ENCODE measurements at regions not wholly inside any gene's neighbourhood (a gene's known extent, or its start where the extent isn't known, plus 50 kb on each side); places are given as distances from the start of the nearest gene placed in this dataset.

DNA sequence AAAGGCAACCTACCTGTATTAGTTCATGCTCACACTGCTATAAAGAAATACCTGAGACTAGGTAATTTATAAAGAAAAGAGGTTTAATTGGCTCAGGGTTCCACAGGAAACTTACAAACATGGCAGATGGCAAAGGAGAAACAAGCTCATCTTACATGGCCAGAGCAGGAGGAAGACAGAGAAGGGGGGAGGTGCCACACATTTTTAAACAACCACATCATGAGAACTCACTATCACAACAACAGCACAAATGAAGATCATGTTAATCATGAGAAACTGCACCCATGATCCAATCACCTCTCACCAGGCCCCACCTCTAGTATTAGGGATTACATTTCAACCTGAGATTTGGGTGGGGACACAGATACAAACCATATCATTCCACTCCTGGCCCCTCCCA is 90.6 kb upstream of the KCTD3 start:
- DNase-seq (ENCODE audit: low read depth) = peak; percentile 16
- FAIRE-seq = no peak
- Histone ChIP-seq H3K4me3 (ENCODE audit: low read depth, low read length) (no peak overlapping the region), H3K36me3 (ENCODE audit: control insufficient read depth, insufficient read depth, low read length) (no peaks in the 10 kb centered on the region), H3K27me3 (ENCODE audit: control insufficient read depth, insufficient read depth, low read length) (no peaks in the 10 kb centered on the region)
- TF ChIP-seq, protein P1, sequence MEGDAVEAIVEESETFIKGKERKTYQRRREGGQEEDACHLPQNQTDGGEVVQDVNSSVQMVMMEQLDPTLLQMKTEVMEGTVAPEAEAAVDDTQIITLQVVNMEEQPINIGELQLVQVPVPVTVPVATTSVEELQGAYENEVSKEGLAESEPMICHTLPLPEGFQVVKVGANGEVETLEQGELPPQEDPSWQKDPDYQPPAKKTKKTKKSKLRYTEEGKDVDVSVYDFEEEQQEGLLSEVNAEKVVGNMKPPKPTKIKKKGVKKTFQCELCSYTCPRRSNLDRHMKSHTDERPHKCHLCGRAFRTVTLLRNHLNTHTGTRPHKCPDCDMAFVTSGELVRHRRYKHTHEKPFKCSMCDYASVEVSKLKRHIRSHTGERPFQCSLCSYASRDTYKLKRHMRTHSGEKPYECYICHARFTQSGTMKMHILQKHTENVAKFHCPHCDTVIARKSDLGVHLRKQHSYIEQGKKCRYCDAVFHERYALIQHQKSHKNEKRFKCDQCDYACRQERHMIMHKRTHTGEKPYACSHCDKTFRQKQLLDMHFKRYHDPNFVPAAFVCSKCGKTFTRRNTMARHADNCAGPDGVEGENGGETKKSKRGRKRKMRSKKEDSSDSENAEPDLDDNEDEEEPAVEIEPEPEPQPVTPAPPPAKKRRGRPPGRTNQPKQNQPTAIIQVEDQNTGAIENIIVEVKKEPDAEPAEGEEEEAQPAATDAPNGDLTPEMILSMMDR (IDR thresholded peaks at IDR 0.05; ENCODE audit: insufficient read depth, low read length, severe bottlenecking) = no peak

DNA sequence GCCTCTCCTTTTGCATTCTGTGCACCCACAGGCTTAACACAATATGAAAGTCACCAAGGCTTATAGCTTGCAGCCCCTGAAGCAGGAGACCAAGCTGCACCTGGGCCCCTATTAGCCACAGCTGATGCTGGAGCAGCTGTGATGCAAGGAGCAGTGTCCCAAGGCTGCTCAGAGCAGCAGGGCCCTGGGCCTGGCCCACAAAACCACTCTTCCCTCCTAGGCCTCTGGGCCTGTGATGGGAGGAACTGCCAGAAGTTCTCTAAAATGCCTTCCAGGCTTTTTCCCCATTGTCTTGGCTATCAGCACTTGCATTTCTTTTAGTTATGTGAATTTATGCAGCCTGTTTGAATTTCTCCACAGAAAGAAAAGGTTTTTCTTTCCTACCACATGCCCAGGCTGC is 89.5 kb upstream of the KCTD3 start:
- TF ChIP-seq, protein P1 (IDR thresholded peaks at IDR 0.05; ENCODE audit: insufficient read depth, low read length, severe bottlenecking) = no peak
- DNase-seq (ENCODE audit: low read depth) (no peak), FAIRE-seq (no peak)
- H3K4me3 ChIP-seq (ENCODE audit: low read depth, low read length) = no peak overlapping the region
- H3K36me3 ChIP-seq (ENCODE audit: control insufficient read depth, insufficient read depth, low read length) = no peaks in the 10 kb centered on the region
- no peaks in the 10 kb centered on the region for H3K27me3 ChIP-seq (ENCODE audit: control insufficient read depth, insufficient read depth, low read length)

DNA sequence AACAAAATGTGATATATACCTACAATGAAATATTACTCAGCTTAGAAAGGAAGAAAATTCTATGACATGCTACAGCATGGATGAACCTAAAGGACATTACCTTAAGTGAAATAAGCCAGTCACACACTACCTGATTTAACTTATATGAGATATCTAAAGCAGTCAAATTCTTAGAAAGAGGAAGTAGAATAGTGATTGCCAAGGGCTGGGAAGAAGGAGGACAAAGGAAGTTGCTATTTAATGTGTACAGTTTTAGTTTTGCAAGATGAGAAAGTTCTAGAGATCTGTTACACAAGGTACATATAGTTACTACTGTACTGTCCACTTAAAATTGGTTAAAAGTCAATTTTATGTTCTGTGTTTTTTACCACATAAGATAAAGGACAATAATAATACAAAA is 87.5 kb upstream of the KCTD3 start:
- no peak for FAIRE-seq
- Histone ChIP-seq H3K36me3 (ENCODE audit: control insufficient read depth, insufficient read depth, low read length) (no peaks in the 10 kb centered on the region), H3K4me3 (ENCODE audit: low read depth, low read length) (no peak overlapping the region), H3K27me3 (ENCODE audit: control insufficient read depth, insufficient read depth, low read length) (no peaks in the 10 kb centered on the region)
- no peak for DNase-seq (ENCODE audit: low read depth)
- TF ChIP-seq, protein P1 (IDR thresholded peaks at IDR 0.05; ENCODE audit: insufficient read depth, low read length, severe bottlenecking) = no peak

DNA sequence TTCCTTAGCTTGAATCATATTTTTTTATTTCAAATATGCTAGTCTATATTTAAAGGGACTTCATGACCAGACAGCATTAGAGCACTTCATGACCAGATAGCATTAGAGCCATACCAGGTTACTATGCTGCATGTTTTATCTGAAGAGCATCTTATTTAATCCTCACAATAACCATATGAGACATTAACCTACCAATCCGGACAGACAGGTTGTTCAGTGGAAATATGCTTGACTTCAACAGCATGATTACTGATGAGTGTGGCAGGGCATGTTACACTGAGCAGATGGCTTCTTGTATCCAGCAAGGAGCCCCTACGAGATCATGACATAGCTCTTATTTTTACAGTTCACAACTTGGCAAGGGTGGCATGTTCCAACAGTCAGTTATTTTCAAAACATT is 85.0 kb upstream of the KCTD3 start:
- TF ChIP-seq, protein P1 (IDR thresholded peaks at IDR 0.05; ENCODE audit: insufficient read depth, low read length, severe bottlenecking) = no peak
- peak; percentile 34 for DNase-seq (ENCODE audit: low read depth)
- Histone ChIP-seq H3K4me3 (ENCODE audit: low read depth, low read length) (no peak overlapping the region), H3K27me3 (ENCODE audit: control insufficient read depth, insufficient read depth, low read length) (no peaks in the 10 kb centered on the region), H3K36me3 (ENCODE audit: control insufficient read depth, insufficient read depth, low read length) (no peaks in the 10 kb centered on the region)
- no peak for FAIRE-seq

DNA sequence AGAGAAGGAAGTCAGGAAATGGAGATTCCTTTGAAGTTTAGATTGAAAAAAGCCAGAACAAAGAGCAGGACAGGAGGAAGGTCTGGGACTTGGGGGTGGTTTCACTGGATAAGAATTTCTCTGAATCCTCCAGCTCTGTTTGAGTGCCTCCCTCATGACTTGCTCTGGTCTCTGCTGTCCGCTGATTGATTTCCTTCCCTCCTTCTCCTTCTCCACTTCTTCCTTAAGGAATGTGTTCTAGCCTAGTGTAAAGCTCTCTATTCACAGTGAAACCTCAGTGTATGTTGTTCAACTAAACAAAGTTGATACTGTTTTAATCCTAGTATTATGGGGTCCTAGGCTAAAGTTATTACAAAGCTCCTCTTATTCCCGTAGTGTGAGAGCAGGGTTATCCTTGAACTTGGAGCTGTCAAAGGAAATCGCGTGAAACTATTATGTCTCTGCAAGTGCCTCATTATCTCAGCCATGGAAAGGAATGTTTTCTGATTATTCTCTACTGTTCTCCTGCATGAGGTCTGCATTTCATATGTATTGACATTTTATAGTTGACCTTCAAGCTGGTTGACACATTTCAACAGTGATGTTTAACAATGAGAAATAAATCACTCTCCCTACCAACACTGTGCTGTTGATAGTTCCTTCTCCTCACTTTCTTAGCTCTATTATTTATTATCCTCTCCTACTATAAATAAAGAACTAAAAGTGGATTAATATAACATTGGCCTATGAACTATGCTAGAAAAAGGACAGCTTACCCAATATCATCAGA is 82.7 kb upstream of the KCTD3 start:
- FAIRE-seq (no peak), DNase-seq (ENCODE audit: low read depth) (no peak)
- Histone ChIP-seq H3K27me3 (ENCODE audit: control insufficient read depth, insufficient read depth, low read length) (no peaks in the 10 kb centered on the region), H3K36me3 (ENCODE audit: control insufficient read depth, insufficient read depth, low read length) (no peaks in the 10 kb centered on the region), H3K4me3 (ENCODE audit: low read depth, low read length) (no peak overlapping the region)
- TF ChIP-seq, protein P1 (IDR thresholded peaks at IDR 0.05; ENCODE audit: insufficient read depth, low read length, severe bottlenecking) = no peak

DNA sequence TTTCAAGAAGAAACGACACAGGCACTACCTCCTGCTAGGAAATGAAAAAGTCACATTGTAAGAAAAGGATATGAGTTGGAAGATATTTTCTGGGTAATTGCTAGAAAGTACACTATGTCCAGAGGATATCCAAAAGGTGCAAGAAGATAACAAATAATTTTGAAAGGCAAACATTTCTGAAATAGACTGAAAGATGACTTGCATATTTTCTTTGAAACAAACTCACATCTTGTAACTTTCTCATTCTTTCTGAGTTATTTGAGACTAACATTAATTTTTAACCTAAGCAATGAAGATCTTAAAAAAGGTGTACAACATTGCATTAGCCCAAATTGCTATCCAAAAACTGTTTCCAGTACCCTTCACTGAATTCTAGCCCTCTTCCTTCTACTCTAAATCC is 79.6 kb upstream of the KCTD3 start:
- H3K36me3 ChIP-seq (ENCODE audit: control insufficient read depth, insufficient read depth, low read length) = no peaks in the 10 kb centered on the region
- FAIRE-seq = no peak
- TF ChIP-seq, protein P1 (IDR thresholded peaks at IDR 0.05; ENCODE audit: insufficient read depth, low read length, severe bottlenecking) = no peak
- H3K4me3 ChIP-seq (ENCODE audit: low read depth, low read length) = no peak overlapping the region
- H3K27me3 ChIP-seq (ENCODE audit: control insufficient read depth, insufficient read depth, low read length) = no peaks in the 10 kb centered on the region
- no peak for DNase-seq (ENCODE audit: low read depth)

All from bronchial epithelial cell (primary cell).